CD4-positive, alpha-beta T cell (primary cell): ENCODE measurements at regions not wholly inside any gene's neighbourhood (a gene's known extent, or its start where the extent isn't known, plus 50 kb on each side); places are given as distances from the start of the nearest gene placed in this dataset.

Source experiments
- ATAC-seq: fragments of 200-7000 bp; cut with Tn5 transposase; one replicate; pipeline ENCODE4 v1.10.0; 2022; ENCODE audit warnings: mild to moderate bottlenecking; ENCODE audit not compliant: poor library complexity
- CTCF ChIA-PET: fragments of 350-600 bp; sonication (Branson Sonifier 250); formaldehyde crosslinking; loops from one replicate; lab custom pipeline; 2021; ENCODE audit warnings: antibody characterized with exemption, inconsistent platforms; lab: Charles Lee
- POLR2A ChIA-PET: fragments of 350-600 bp; sonication (Branson Sonifier 250); formaldehyde crosslinking; loops from one replicate; lab custom pipeline; 2021; ENCODE audit warnings: antibody characterized with exemption, inconsistent platforms; lab: Charles Lee
- DNase-seq, 14 experiments: peaks; one replicate each; pipeline ENCODE4 v3.0.0-alpha.2; 2013 to 2020; ENCODE audit warnings: mixed read lengths in 2 of 14
- H3K27ac ChIP-seq, 2 donors: one replicate each; pipeline versions ENCODE4 v1.5.1 to v1.7.0; 2013; ENCODE audit warnings: low read length in 2 of 2, low read depth in 1 of 2, mild to moderate bottlenecking in 1 of 2
- H3K27me3 ChIP-seq, 2 experiments: 1 replicate in 1 of 2; 2 replicates in 1 of 2; pipeline versions ENCODE4 v1.6.1 to v1.7.0; 2013; ENCODE audit warnings: low read length in 2 of 2, control low read depth in 1 of 2, mild to moderate bottlenecking in 1 of 2, moderate library complexity in 1 of 2; ENCODE audit not compliant: insufficient read depth in 2 of 2, control insufficient read depth in 1 of 2
- H3K36me3 ChIP-seq: one replicate; pipeline ENCODE4 v1.6.1; 2013; ENCODE audit warnings: low read length, control low read depth; ENCODE audit not compliant: insufficient read depth
- H3K4me1 ChIP-seq: one replicate; pipeline ENCODE4 v1.6.1; 2013; ENCODE audit warnings: low read length, control low read depth; ENCODE audit not compliant: insufficient read depth
- H3K4me3 ChIP-seq: one replicate; pipeline ENCODE4 v1.5.1; 2013; ENCODE audit warnings: mild to moderate bottlenecking, low read length, moderate library complexity
- H3K9me3 ChIP-seq, 2 experiments: 1 replicate in 1 of 2; 2 replicates in 1 of 2; pipeline versions ENCODE4 v1.6.1 to v1.7.0; 2013; ENCODE audit warnings: low read length in 2 of 2, mild to moderate bottlenecking in 2 of 2, control low read depth in 1 of 2, moderate library complexity in 1 of 2; ENCODE audit not compliant: control insufficient read depth in 1 of 2, insufficient read depth in 1 of 2
- H3K27ac Mint-ChIP-seq: one replicate; pipeline ENCODE4 v1.8.0; 2020; ENCODE audit warnings: mixed read lengths
- H3K27me3 Mint-ChIP-seq: one replicate; pipeline ENCODE4 v1.8.0; 2021; ENCODE audit warnings: mixed read lengths
- H3K36me3 Mint-ChIP-seq: one replicate; pipeline ENCODE4 v1.8.0; 2021; ENCODE audit warnings: low read depth, mixed read lengths
- H3K4me1 Mint-ChIP-seq: one replicate; pipeline ENCODE4 v1.8.0; 2021; ENCODE audit warnings: low read depth, mixed read lengths
- H3K4me3 Mint-ChIP-seq: one replicate; pipeline ENCODE4 v1.8.0; 2020; ENCODE audit warnings: mild to moderate bottlenecking, mixed read lengths
- H3K9me3 Mint-ChIP-seq: one replicate; pipeline ENCODE4 v1.8.0; 2020; ENCODE audit warnings: mixed read lengths
- CTCF ChIP-seq: fragments of 200-600 bp; IDR thresholded peaks from one replicate; pipeline ENCODE4 v1.8.0; 2022; ENCODE audit warnings: antibody characterized with exemption, mild to moderate bottlenecking
- intact Hi-C, 2 experiments: fragments of 100-400 bp; cut with DNase I in 1 of 2; cut with micrococcal nuclease in 1 of 2; formaldehyde crosslinking; loops; one replicate each; pipeline versions ENCODE4 v1.15.1 to v1.9.0; 2023 to 2025; cut with DNase I, micrococcal nuclease

GRCh38 chr1:90135286-90135685, 140.4 kb downstream of the ZNF326 start:
- H3K9me3 ChIP-seq = peaks cover 0 to 7% of the 10 kb centered on the region in 2 experiments
- TF ChIP-seq CTCF = no peak
- H3K4me3 Mint-ChIP-seq = no peak overlapping the region

GRCh38 chr1:90134175-90134955, 139.5 kb downstream of the ZNF326 start:
- no peak for TF ChIP-seq CTCF
- H3K4me1 Mint-ChIP-seq = no peaks in the 10 kb centered on the region
- no peak overlapping the region for H3K27ac ChIP-seq
- no peak overlapping the region for H3K4me3 Mint-ChIP-seq
- H3K27me3 ChIP-seq = peaks cover 0 to 2% of the 10 kb centered on the region in 2 experiments
- H3K4me1 ChIP-seq = no peaks in the 10 kb centered on the region
- ATAC-seq (no peak), DNase-seq (no peak)
- H3K9me3 Mint-ChIP-seq = peaks cover 3% of the 10 kb centered on the region
- intact Hi-C loops = no loop called here
- peaks cover 0 to 1% of the 10 kb centered on the region in 2 experiments for H3K9me3 ChIP-seq
- no peak overlapping the region for H3K27ac Mint-ChIP-seq
- H3K27me3 Mint-ChIP-seq = peaks cover 25% of the 10 kb centered on the region
- no peak overlapping the region for H3K4me3 ChIP-seq
- POLR2A ChIA-PET = no interaction called here
- no peaks in the 10 kb centered on the region for H3K36me3 Mint-ChIP-seq
- CTCF ChIA-PET = no interaction called here
- no peaks in the 10 kb centered on the region for H3K36me3 ChIP-seq

More at GRCh38 chr1:90135286-90135685, 140.4 kb downstream of the ZNF326 start:
- Mint-ChIP-seq H3K27me3 (peaks cover 23% of the 10 kb centered on the region), H3K9me3 (peaks cover 3% of the 10 kb centered on the region), H3K4me1 (no peaks in the 10 kb centered on the region), H3K27ac (no peak overlapping the region), H3K36me3 (no peaks in the 10 kb centered on the region)
- DNase-seq = no peak
- Histone ChIP-seq H3K27ac (no peak overlapping the region), H3K4me3 (no peak overlapping the region), H3K36me3 (no peaks in the 10 kb centered on the region), H3K4me1 (no peaks in the 10 kb centered on the region), H3K27me3 (peaks cover 0 to 2% of the 10 kb centered on the region in 2 experiments)
- ChIA-PET POLR2A (no interaction called here), CTCF (no interaction called here)
- ATAC-seq = no peak
- intact Hi-C loops = no loop called here

- no peak for ATAC-seq
- Mint-ChIP-seq H3K27me3 (peaks cover 29% of the 10 kb centered on the region), H3K4me1 (no peaks in the 10 kb centered on the region), H3K27ac (no peak overlapping the region), H3K9me3 (no peaks in the 10 kb centered on the region), H3K36me3 (no peaks in the 10 kb centered on the region), H3K4me3 (no peak overlapping the region)
- POLR2A ChIA-PET = no interaction called here
- no peaks in the 10 kb centered on the region for H3K4me1 ChIP-seq
- DNase-seq = no peak
- TF ChIP-seq CTCF = no peak
- H3K4me3 ChIP-seq = no peak overlapping the region
- H3K27ac ChIP-seq = no peak overlapping the region
- intact Hi-C loops = no loop called here
- no peaks in the 10 kb centered on the region for H3K9me3 ChIP-seq
- no peaks in the 10 kb centered on the region for H3K36me3 ChIP-seq
- CTCF ChIA-PET = no interaction called here
- H3K27me3 ChIP-seq = peaks cover 0 to 5% of the 10 kb centered on the region in 2 experiments
Observed at GRCh38 chr1:90133133-90133532, 138.2 kb downstream of the ZNF326 start.
